Peyer's patch (tissue), 4 donors: ENCODE measurements at regions not wholly inside any gene's neighbourhood (a gene's known extent, or its start where the extent isn't known, plus 50 kb on each side); places are given as distances from the start of the nearest gene placed in this dataset.
"Not testable (repeated sequence)": the region's sequence is repeated elsewhere in the genome, so short reads cannot be mapped to it uniquely, and the experiment has no call there.

ENCODE experiments used
- DNase-seq, 3 donors: peaks; one replicate each; pipeline ENCODE4 v3.0.0-alpha.2; 2017 to 2019
- H3K27ac ChIP-seq, 4 donors: fragments of 200-600 bp; sonication (generic); one replicate each; pipeline ENCODE4 v1.5.1; 2016 to 2019
- H3K27me3 ChIP-seq, 2 donors: fragments of 200-600 bp; sonication (generic); one replicate each; pipeline ENCODE4 v1.5.1; 2019
- H3K36me3 ChIP-seq, 3 donors: fragments of 200-600 bp; sonication (generic); one replicate each; pipeline ENCODE4 v1.5.1; 2016 to 2019
- H3K4me1 ChIP-seq, 4 donors: fragments of 200-600 bp; sonication (generic); one replicate each; pipeline ENCODE4 v1.5.1; 2016 to 2019
- H3K4me3 ChIP-seq, 4 donors: fragments of 200-600 bp; sonication (generic); 1 replicate in 3 of 4; 2 replicates in 1 of 4; pipeline ENCODE4 v1.5.1; 2016 to 2019; ENCODE audit warnings: mild to moderate bottlenecking in 1 of 4
- H3K9me3 ChIP-seq, 4 donors: fragments of 200-600 bp; sonication (generic); one replicate each; pipeline ENCODE4 v1.5.1; 2016 to 2019; ENCODE audit warnings: mild to moderate bottlenecking in 1 of 4
- POLR2A ChIP-seq, 2 donors: fragments of 450-650 bp; IDR thresholded peaks; one replicate each; pipeline ENCODE4 v1.5.1; 2017; ENCODE audit warnings: antibody characterized with exemption in 2 of 2, mild to moderate bottlenecking in 2 of 2, moderate library complexity in 2 of 2
- TF ChIP-seq, protein P1 (sequence below), 6 experiments: fragments of 450-650 bp in 4 of 6; fragments of 200-600 bp in 2 of 6; sonication (generic) in 1 of 6; IDR thresholded peaks; one replicate each; pipeline ENCODE4 v1.5.1; 2017 to 2019; ENCODE audit warnings: antibody characterized with exemption in 6 of 6, mild to moderate bottlenecking in 3 of 6, moderate library complexity in 1 of 6

DNA sequence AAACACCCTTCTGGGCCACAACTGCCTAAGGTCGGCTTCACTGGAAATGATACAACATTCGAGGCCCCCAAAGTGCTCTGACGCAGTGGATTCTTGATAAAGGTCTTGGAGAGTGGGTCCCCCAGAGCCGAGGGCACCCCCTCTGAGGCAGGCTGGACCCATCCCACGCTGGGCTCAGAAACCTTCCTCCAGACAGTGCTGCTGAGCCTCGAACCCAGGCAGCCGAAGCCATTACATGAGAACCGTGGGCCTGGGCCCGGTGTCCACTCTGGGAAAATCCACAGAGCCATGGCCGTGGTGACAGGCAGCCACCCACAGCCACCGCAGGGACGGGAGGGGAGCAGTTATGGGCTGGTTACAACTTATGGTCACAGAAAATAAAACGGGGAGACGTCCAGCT, 81.4 kb upstream of the ID2 start:
- DNase-seq = no peak
- TF ChIP-seq, protein P1, sequence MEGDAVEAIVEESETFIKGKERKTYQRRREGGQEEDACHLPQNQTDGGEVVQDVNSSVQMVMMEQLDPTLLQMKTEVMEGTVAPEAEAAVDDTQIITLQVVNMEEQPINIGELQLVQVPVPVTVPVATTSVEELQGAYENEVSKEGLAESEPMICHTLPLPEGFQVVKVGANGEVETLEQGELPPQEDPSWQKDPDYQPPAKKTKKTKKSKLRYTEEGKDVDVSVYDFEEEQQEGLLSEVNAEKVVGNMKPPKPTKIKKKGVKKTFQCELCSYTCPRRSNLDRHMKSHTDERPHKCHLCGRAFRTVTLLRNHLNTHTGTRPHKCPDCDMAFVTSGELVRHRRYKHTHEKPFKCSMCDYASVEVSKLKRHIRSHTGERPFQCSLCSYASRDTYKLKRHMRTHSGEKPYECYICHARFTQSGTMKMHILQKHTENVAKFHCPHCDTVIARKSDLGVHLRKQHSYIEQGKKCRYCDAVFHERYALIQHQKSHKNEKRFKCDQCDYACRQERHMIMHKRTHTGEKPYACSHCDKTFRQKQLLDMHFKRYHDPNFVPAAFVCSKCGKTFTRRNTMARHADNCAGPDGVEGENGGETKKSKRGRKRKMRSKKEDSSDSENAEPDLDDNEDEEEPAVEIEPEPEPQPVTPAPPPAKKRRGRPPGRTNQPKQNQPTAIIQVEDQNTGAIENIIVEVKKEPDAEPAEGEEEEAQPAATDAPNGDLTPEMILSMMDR (IDR thresholded peaks at IDR 0.05) = no peak
- TF ChIP-seq POLR2A (IDR thresholded peaks at IDR 0.05) = no peak
- Histone ChIP-seq H3K36me3 (no peaks in the 10 kb centered on the region), H3K27me3 (no peaks in the 10 kb centered on the region), H3K9me3 (no peaks in the 10 kb centered on the region), H3K4me3 (no peak overlapping the region), H3K4me1 (no peaks in the 10 kb centered on the region), H3K27ac (no peak overlapping the region)

DNA sequence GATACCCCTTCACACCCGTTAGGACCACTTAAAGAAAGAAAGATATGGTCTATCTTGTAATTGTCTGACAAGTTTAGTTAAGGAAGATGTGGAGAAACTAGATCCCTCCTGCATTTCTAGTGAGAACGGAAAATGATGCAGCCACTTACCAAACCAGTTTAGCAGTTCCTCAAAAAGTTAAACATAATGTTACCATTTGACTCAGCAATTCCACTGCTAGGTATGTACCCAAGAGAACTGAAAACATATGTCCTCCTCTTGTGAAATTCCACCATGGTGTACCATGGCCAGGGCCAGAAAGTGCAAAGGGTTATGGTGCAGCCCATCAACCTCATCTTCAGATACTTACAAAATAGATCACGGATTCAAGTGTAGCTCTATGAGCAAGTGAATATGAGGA, 79.0 kb upstream of the ID2 start:
- H3K27me3 ChIP-seq = no peaks in the 10 kb centered on the region
- no peaks in the 10 kb centered on the region for H3K36me3 ChIP-seq
- H3K4me3 ChIP-seq = no peak overlapping the region
- TF ChIP-seq POLR2A (IDR thresholded peaks at IDR 0.05) = no peak
- TF ChIP-seq, protein P1 (IDR thresholded peaks at IDR 0.05) = no peak
- H3K27ac ChIP-seq = no peak overlapping the region
- H3K9me3 ChIP-seq = no peaks in the 10 kb centered on the region
- H3K4me1 ChIP-seq = no peaks in the 10 kb centered on the region
- no peak for DNase-seq

DNA sequence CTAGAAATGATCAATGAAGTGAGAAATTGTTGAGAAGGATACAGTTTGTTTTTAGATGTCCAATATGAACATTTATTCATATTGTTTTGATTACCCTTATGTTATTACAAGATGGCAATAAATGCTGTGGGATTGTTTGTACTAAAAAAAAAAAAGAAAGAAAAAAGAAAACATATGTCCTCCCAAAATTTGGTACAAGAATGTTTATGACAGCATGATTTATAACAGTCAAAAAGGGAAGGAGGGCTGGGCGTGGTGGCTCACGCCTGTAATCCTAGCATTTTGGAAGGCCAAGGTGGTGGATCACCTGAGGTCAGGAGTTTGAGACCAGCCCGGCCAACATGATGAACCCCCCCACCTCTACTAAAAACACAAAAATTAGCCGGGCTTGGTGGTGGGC, 78.5 kb upstream of the ID2 start:
- H3K27ac ChIP-seq, H3K4me3 ChIP-seq, H3K4me1 ChIP-seq, H3K36me3 ChIP-seq, H3K9me3 ChIP-seq, DNase-seq, H3K27me3 ChIP-seq: not testable (repeated sequence)

DNA sequence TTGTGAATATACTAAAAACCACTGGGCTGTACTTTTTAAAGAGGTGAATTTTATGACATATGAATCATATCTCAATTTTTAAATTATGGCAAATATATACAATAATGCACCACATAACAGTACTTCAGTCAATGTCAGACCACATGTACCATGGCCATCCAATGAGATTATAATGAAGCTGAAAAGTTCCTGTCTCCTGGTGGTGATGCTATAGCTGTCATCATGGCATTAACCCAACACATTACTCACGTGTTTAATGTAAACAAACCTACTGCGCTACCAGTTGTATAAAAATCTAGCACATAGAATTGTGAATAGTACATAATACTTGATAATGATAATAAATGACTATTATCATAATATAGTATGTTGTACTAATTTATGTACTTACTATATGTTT, 77.6 kb upstream of the ID2 start:
- H3K4me1 ChIP-seq = peaks cover 0 to 5% (median 0%) of the 10 kb centered on the region in 4 donors
- H3K36me3 ChIP-seq = no peaks in the 10 kb centered on the region
- no peaks in the 10 kb centered on the region for H3K9me3 ChIP-seq
- no peak for DNase-seq
- no peaks in the 10 kb centered on the region for H3K27me3 ChIP-seq
- TF ChIP-seq, protein P1 (IDR thresholded peaks at IDR 0.05) = no peak
- no peak for TF ChIP-seq POLR2A (IDR thresholded peaks at IDR 0.05)
- no peak overlapping the region for H3K27ac ChIP-seq
- H3K4me3 ChIP-seq = no peak overlapping the region

DNA sequence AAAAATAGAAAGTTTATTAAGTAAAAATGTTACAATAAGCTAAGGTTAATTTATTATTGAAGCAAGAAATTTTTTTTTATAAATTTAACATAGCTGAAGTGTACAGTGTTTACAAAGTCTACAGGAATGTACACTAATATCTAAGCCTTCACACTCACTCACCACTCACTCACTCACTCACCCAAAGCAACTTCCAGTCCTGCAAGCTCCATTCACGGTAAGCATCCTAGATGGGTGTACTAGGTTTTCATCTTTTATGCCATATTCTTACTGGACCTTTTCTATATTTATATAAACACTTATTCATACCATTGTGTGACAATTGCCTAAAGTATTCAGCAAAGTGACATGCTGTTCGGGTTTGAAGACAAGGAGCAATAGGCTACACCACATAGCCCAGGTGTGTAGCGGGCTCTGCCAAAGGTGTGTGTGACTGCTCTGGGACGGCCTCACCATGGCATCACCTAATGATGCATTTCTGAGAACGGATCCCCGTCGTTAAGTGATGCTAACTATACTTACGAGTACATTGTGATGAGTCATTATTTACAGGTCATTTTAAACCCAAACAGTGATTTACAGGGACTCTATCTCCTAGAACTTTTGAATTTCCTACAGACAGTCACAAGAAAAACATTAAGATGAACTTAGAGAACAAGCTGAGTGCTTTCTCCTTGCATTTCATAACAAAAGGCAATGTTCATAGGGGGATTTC, 76.3 kb upstream of the ID2 start:
- Histone ChIP-seq H3K27ac (no peak overlapping the region), H3K4me1 (peaks cover 0 to 10% (median 0%) of the 10 kb centered on the region in 4 donors), H3K36me3 (no peaks in the 10 kb centered on the region), H3K9me3 (no peaks in the 10 kb centered on the region), H3K27me3 (no peaks in the 10 kb centered on the region), H3K4me3 (no peak overlapping the region)
- no peak for DNase-seq
- no peak for TF ChIP-seq POLR2A (IDR thresholded peaks at IDR 0.05)
- TF ChIP-seq, protein P1 (IDR thresholded peaks at IDR 0.05) = no peak

DNA sequence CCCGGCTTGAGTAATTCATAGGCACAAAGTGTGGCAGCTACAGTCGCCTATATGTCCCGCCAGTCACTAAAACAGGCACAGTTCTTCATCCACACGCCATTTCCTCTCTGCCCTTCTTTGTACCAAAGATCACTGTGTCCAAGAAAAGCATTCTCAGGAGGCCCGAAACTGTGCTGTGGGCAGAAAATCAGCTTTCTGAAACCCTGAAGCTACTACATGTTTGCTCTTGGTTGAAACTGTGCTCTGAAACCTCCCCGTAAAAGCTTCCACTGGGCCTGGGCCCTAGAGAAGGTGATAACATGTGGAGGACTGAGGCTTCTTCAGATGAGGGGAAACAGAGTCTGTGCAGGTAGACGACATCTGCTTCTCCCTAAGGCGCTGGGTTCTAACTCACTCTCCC, 75.6 kb upstream of the ID2 start:
- H3K9me3 ChIP-seq = no peaks in the 10 kb centered on the region
- no peak for DNase-seq
- H3K4me1 ChIP-seq = peaks cover 0 to 10% (median 0%) of the 10 kb centered on the region in 4 donors
- H3K36me3 ChIP-seq = no peaks in the 10 kb centered on the region
- H3K27me3 ChIP-seq = no peaks in the 10 kb centered on the region
- H3K4me3 ChIP-seq = no peak overlapping the region
- no peak for TF ChIP-seq POLR2A (IDR thresholded peaks at IDR 0.05)
- TF ChIP-seq, protein P1 (IDR thresholded peaks at IDR 0.05) = no peak
- H3K27ac ChIP-seq = no peak overlapping the region
